Stimulated activated CD8-positive, alpha-beta memory T cell treated with anti-CD3 and anti-CD28 coated beads, Interleukin-12 subunit alpha, Interleukin-12 subunit beta, amount 100 ng/mL, for 24 hours (primary cell): ENCODE measurements at regions not wholly inside any gene's neighbourhood (a gene's known extent, or its start where the extent isn't known, plus 50 kb on each side); places are given as distances from the start of the nearest gene placed in this dataset.

Experiments used
- DNase-seq: peaks from one replicate; pipeline ENCODE4 v3.0.0-alpha.2; 2020; ENCODE audit errors: extremely low read depth

DNA sequence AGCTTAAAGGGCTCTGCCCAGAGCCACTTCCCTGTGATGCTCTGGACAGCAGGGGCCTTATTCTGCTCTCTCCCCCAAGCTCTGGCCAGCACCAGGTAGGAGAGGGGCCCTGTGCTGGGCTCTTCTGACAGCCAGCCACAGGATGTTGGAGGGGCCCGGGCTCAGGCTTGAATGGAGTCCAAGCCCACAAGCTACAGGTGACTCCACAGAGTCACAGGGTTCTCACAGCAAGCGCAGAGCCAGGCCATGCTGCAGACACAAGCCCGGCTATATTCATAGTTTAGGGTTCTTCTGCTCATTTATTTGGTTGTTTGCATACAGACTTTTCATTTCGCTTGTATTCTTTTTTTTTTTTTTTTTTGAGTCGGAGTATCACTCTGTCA lies 1392.8 kb downstream of the BRD1 start:
- DNase-seq, result no peak

DNA sequence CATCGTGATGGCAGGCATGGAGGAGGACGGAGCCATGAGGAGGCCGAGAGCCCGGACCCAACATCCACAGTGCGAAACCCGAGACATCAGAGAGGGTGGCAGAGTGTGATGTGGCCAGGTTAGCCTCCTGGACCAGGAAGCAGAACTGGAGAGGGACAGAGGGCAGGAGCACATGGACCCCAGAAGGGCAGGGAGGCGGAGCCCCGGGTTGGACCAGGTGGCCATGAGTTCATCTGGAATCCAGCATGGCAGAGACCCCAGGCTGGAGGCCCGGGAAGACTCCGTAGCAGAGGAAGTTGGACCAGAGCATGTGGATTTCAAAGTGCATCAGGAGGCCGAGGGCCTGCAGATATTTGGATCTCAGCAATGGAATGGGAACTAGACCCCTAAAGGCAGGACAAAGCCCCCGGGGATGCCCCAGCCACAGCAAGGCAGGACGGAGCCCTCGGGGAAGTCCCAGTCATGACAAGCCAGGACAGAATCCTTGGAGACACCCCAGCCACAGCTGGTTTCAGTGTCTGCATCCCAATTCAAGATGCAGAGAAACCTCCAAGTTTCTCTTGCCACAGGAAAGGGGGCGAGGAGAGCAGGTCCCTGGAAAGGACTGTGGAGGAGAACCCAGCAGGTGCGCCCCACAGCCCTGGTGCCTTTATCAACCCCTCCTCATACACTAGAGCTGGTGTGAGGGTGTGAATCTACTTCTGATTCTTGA lies 1393.4 kb downstream of the BRD1 start:
- DNase-seq, result no peak

DNA sequence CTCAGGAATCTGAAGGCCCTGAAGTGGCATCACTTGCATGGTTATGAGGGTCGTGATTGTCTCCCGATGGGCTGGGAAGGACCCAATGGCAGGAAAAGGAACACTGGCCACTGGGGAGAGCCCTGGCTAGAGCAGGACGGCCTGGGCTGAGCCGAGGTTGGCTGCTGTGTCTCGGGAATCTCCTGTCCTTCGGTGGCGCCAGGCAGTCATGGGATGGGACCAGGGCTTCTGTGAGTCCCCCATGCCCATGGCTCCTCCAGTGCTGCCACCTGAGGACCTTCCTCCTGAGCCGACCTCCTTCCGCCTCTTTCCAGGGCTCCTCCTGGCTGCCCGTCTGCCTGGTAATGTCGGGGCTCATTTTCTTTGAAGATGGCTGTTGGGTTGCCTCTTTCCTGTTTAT lies 1394.0 kb downstream of the BRD1 start:
- no peak for DNase-seq

DNA sequence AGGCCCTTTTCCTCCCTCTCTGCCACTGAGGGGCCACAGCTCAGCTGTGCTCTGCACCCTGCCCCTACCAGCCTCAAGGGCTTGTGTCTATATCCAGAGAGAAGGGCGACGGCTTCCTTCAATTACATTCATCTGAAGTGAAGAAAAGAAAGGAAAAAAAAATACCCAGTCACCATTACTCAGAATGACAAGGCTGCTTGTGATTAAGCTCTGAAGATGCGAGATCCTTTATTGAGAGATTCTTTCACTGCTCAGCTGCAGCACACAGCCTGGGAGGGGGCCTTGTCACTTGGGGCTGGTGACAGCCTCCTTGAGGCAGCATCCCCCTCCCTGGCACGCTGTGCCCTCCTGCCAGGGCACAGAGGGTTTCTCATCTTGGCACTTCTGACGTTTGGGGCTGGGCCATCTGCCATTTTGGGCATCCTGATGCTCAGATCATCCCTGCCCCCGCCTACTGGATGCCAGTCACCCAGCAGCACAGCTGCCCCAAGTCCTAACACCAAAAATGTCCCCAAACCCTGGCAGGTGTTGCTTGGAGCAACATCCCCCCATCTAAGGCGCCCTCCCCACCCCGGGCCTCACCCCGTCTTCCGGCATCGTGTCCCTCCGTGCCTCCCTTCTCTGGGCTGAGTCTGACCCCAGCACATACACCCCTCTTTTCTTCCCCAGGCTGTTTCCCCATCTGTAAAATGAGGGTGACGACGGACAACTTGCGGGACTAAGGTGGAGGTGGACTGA lies 1394.7 kb downstream of the BRD1 start:
- no peak for DNase-seq

DNA sequence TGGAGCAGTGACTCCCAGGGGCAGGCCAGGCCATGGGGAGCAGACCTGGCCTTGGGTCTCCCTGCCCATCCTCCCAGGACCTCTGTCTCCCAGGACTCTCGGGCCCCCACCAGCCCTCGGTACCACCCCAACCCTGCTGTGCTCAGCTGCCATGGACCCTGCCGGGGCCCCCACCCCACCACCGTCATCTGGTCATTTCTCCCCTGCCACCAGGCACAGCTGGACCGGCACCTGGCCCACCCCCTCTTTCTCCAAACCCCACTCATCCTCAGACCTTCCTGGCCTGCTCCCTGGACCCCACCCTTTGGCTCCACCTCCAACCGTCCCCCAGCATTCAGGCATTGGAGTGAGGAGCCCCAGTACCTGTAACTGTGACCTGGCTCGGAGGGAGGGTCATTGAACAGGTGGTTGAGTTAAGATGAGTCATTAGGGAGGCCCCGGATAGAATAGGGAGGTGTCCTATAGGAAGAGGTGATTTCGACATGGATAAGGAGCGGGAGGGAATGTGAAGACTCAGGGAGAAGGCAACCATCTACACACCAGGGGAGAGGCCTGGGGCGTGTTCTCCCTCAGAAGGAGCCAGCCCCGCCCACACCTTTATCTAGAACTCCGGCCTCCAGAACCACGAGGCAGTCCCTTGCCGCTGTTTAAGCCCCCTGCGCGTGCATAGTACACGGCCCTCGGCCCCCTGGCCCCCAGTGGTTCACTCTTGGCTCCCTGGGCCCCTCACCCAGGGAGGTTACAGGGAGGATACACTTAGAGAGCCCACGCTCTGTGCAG lies 1395.9 kb downstream of the BRD1 start:
- no peak for DNase-seq

DNA sequence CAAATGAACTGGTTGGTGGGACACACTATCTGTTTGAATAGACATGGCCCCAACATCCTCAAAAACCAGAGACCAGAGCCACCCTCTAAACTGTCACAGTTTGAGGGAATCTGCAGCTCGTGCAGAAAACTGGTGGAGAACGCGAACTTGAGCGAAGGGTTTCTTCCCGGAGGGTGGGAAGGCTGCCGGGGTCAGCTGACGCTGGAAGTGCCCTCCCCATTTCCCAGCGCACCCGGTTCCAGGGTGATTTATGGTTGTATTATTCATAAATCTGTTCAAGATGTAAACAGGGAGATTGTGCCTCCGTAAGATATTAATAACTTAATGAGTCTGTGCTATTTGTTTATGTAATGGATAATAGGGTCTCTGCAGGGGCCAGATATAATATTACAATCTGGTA lies 1396.7 kb downstream of the BRD1 start:
- no peak for DNase-seq

DNA sequence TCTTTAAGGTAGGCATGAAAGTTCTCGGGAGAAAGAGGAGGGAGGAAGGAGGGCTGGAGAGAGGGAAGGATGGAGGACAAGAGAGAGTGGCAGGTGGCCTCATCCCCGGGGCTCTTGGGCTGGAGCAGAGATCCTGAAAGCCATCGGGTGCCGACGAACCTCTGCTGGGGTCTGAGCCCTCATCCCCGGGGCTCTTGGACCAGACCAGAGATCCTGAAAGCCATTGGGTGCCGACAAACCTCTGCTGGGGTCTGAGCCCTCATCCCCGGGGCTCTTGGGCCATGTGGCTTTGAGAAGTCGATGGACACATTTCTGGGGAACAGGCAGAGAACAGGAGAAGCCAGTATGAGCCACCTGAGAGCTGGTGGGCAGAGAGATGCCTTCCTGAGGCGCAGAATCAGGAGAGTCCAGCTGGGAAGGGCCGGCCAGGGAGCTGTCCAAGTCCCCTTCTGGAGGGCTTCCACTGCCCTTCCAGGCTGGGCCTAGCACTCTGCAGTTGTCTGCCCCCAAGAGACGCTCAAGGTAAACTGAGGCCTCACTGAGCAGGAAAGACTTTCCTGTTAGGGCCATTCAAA lies 1398.1 kb downstream of the BRD1 start:
- DNase-seq, result no peak

DNA sequence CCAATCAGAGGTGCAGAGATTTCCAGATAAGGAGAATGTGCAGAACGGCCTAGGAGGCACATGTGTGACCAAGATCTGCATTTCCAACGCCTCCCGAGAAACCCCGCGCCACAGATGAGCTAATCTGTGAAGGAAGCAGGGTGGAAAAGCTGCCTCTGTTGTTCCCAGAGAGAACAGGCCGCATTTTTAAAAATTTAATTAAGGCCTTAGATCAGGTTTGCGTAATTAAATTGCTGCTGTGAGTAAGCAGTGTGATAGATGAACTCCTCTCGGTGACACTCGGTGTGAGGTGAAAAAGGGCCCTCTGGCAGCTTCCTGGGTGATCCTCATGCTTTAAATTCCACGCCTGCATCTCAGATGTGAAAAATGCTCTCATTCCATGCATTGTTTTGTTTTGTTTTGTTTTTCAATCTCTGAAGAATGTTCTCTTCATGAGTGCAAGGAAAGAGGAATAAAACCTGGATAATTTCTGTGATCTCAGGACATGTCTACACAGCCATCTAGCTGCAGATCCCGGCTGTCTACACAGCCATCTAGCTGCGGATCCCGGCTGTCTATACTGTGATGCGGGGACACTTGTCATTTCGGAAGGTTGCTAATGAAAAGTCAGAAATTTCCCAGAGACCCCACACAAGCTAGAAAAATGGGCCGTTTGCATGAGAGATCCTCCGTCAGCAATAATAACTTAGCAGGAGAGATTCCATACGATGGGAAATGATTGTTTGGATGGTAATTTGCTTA lies 1398.9 kb downstream of the BRD1 start:
- no peak for DNase-seq

DNA sequence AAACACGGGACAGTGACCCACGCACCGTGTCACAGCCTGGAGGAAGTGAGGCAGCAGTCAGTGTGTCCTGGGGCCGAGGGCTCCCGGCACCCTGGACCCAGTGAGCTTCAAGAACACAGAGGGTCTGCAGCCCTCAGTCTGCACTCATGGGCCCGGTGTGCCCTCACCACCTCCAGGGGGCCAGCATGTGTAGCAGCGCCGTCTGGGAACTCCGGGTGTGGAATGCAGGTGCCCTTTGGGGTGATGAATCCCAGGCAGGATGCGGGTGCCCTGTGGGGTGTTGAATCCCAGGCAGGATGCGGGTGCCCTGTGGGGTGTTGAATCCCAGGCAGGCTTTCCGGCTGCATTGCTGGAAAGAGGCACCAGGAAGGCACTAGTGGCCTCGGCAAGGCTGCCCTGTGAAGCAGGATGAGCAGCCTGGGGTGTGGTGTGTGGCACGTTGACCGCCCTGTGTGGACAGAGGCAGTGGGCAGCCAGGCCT lies 1399.9 kb downstream of the BRD1 start:
- DNase-seq, result no peak

DNA sequence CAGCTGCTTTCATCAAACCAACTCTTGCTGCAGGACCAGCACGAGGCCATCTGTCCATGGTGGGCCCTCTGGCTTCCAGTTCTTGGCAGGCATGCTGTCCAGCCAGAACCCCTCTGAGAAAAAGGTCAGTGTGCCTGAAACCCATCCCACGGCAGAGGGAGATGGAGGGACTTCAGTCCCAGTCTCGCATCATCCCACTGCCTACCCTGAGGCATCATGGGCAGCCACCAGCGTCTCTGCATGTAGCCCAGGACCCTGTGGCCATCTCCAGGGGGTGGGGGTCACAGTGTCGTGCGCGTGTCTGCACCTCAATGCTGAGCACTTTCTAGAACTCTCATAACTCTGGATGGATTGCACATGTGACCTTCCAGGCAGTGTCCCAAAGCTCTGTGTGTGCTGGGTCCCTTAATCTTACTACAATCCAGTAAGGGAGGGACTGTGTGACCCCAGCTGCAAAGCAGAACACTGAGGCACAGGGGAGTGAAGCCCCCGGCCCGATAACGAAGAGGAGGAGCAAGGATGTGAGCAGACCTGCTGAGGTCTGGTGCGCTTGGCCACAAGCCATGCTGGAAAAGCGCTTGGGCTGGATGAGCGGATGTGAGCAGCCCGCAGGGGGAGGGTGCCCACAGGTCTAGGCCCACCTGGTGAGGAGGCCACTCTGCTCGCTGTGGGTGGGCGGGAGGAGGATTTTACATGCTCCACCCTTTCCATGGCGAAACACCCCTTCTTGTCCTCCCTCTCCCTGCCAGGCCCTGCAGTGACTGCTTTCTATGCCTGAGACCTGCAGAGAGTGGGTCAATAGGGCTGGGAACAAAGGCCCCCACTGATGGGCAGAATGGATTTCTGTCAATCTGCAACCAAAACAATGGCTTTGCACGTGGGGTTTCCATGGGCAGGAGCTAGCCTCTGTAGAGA lies 1401.0 kb downstream of the BRD1 start:
- no peak for DNase-seq

DNA sequence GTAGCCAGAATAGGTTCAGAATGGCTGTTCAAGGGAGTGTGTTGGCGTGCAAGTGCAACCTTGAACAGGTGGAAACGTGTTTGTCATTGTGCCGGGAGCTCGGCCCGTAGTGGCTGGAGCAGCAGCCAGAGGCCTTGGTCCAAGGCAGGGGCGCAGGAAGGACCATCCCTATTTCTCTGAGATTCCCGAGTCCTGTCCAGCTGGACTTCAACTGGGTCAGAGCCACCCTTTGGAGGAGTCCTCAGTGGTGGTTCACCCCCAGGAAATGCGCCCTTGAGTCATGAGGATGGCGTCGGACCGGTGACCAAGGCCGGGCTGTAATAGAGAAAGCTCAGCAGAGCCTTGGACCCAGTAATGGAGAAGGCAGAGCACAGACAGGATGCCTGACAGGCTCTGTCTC lies 1402.0 kb downstream of the BRD1 start:
- no peak for DNase-seq

DNA sequence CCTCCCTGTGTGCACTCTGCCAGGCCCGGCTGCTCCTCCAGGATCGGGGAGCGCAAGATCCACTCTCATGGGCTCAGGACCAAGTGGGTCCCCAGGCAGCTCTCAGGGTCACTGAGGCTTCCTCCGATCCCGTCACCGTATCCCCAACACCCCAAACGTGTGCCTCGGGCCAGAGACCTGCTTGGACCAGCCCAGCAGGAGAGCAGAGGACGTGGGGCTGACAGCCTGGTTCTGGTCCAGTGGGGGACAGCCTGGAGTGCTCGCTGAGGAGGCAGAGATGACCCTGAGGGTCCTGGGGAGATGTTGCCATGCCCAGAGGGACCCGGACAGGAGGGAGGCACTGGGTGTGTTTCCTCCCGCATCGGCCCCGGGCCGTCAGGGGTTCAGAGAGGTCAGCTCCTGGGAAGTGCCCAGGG lies 1402.6 kb downstream of the BRD1 start:
- DNase-seq, result no peak

DNA sequence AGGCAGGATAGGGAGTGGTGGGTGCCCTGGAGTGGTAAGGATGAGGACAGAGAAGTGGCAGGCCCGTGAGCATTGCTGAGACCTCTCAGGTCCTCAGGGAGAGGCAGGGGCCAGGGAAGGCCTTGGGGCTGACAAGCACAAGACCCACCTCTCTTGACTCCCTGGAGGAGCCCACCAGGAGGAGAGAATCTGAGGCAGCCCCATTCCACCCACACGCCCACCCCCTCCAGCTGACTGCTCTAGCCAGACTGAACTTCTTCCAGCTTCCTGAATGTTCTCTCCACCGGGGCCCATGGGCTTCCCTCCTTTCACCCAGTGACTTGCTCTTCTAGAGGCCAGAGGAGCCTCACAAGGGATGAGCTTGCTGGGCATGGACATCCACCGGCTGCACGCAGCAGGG lies 1403.0 kb downstream of the BRD1 start:
- DNase-seq, result no peak

DNA sequence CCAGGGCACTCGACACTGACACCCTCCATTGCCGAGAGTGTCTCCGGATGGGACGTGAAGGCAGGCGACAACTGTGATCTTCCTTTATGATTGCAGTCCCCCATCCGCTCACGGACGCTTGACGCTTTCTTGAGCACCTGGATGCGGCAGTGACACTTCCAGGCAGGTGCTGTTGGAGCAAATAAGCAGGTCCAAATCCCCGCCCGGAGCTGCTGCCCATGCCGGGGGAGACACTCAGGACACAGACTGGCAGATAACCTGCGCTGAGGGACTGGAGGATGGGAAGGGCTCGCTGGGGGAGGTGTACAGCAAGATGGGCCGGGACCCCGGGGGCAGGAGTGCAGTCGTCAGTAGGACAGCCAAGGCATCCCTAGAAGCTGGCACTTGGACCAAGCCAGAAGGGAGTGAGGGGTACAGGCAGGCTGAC lies 1403.5 kb downstream of the BRD1 start:
- no peak for DNase-seq

DNA sequence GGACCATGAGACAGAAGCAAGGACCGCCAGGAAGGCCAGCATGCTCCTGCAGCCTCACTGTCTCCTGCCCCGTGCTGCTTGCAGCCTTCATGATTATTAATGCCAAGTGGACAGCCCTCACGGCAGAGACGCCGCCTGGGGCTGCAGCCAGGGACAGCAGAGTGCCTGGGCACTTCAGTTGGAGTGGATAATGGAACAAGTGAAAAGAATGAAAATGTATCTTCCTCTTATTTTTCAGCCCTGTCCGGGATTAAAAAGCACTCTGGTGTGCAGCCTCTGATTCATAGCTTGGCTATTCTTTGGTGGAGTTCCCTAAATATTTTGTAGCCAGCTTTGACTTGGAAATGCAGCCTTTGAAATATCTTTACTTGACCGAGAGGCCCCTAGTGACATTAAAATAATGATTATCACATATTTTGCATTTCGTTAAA lies 1404.2 kb downstream of the BRD1 start:
- DNase-seq, result no peak

DNA sequence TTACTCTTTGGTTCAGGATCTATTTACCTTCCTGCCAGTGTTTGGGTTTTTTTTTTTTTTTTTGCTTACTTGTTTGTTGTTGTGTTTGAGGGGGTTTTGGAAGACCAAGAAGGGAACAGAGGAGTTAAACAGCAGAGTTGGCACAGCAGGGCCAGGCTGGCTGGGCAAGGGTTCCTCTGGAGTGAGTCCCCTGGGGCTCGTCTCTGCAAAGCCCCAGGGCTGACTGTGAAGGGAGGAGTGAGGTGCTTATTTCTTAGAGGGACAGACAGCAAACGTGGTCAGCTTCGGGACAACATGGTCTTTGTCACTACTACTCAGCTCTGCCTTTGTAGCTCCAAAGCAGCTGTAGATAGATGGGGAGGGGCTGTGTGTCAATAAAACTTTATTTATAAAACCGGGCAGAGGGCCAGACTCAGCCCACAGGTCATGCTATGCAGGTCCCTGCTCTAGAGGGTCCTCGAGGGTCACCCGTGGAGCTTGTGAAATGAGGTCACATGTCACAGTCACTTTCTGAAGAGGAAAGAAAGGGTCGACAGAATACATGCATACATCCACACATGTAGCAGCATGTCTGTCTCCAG lies 1404.7 kb downstream of the BRD1 start:
- DNase-seq, result no peak

DNA sequence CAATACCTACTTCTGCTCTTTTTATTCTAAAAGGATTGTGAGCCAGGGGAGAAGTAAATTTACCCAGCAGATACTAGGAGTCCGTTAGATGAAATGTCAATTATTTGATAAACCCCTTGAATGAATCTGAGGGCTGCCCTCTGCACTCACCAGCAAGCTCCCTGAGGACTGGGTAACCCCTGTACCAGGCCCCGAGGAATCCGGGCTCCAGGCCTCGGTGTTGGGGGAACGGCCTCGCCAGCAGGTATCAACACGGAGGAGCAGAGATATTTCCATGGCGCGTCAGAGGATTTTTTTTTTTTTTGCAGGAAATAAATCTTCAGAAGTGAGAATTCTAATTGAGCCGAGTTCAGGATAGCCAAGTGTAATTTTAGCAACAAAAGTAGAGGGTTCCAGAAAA lies 1408.8 kb downstream of the BRD1 start:
- no peak for DNase-seq

DNA sequence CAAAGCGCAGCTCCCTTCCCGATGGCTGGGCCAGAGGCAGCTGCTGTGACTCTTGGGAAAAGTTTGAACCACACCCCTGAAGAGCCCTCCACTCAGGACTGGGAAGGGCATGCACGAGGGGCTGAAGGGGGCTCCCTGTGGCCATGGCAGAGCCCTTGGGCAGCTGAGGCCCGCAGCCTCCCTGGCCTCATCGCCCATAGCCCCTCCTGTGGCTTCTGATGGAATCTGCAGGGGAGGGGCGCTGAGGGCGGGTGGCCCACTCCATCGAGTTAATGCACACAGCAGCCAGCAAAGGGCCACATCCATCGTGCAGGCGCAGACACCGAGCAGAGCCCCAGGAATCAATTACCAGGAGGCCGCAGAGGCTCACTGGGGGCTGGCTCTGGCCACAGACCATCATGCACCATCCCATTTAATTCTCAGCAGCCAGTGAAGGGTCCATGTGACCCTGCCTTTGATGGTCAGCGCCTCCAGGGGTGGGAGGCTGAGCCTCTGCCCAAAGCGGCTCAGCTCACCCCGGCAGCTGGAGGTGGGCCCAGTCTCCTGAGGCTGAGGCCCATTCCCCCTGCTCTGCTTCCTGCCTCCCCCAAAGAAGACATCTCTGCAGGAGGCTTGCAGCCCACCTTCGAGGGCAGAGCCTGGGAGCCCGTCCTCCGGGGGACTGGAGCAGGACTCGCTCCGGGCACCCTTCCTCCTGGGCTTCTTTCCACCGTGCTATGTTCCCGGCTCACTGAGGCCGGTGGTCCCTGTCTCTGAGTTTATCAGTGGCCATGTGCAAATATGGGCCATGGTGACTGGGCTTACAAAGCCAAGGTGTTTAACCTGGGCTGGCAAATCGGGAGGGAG lies 1410.2 kb downstream of the BRD1 start:
- DNase-seq, result no peak
